Coronary artery (tissue), 2 donors: ENCODE measurements at regions not wholly inside any gene's neighbourhood (a gene's known extent, or its start where the extent isn't known, plus 50 kb on each side); places are given as distances from the start of the nearest gene placed in this dataset.

ENCODE experiments used
- DNase-seq: peaks from one replicate; pipeline ENCODE4 v3.0.0-alpha.2; 2017; ENCODE audit warnings: low spot score
- H3K27ac ChIP-seq, 2 donors: fragments of 200-600 bp; sonication (generic); one replicate each; pipeline ENCODE4 v1.5.1; 2016 to 2019
- H3K4me3 ChIP-seq: fragments of 200-600 bp; sonication (generic); 2 replicates; pipeline ENCODE4 v1.5.1; 2016; ENCODE audit warnings: mild to moderate bottlenecking, moderate library complexity
- CTCF ChIP-seq: fragments of 200-600 bp; sonication (generic); IDR thresholded peaks from one replicate; pipeline ENCODE4 v1.5.1; 2019; ENCODE audit warnings: antibody characterized with exemption

GRCh38 chr2:186220409-186220808, 265.7 kb upstream of the ZC3H15 start:
- Histone ChIP-seq H3K27ac (no peak overlapping the region), H3K4me3 (no peak overlapping the region)
- DNase-seq = no peak
- no peak for TF ChIP-seq CTCF

- Histone ChIP-seq H3K4me3 (no peak overlapping the region), H3K27ac (no peak overlapping the region)
- DNase-seq = no peak
- no peak for TF ChIP-seq CTCF
Measured at GRCh38 chr2:186229265-186229664, 256.8 kb upstream of the ZC3H15 start.

- no peak for DNase-seq
- TF ChIP-seq CTCF = no peak
- no peak overlapping the region for H3K4me3 ChIP-seq
- no peak overlapping the region for H3K27ac ChIP-seq
Measured at GRCh38 chr2:186241874-186242273, 244.2 kb upstream of the ZC3H15 start.

- no peak overlapping the region for H3K4me3 ChIP-seq
- no peak for DNase-seq
- H3K27ac ChIP-seq = no peak overlapping the region
- no peak for TF ChIP-seq CTCF
Measured at GRCh38 chr2:186254759-186255158, 231.3 kb upstream of the ZC3H15 start.

- TF ChIP-seq CTCF = no peak
- H3K27ac ChIP-seq = no peak overlapping the region
- DNase-seq = no peak
- no peak overlapping the region for H3K4me3 ChIP-seq
Measured at GRCh38 chr2:186255823-186256222, 230.2 kb upstream of the ZC3H15 start.

- H3K4me3 ChIP-seq = no peak overlapping the region
- DNase-seq = no peak
Measured at GRCh38 chr2:186256540-186256939, 229.5 kb upstream of the ZC3H15 start.

More at GRCh38 chr2:186256540-186256939, 229.5 kb upstream of the ZC3H15 start:
- TF ChIP-seq CTCF = no peak
- H3K27ac ChIP-seq = no peak overlapping the region
